ENCODE measurements at regions not wholly inside any gene's neighbourhood (a gene's known extent, or its start where the extent isn't known, plus 50 kb on each side); places are given as distances from the start of the nearest gene placed in this dataset.

- Mint-ChIP-seq H3K27me3 (peaks cover 24% of the 10 kb centered on the region), H3K9me3 (no peaks in the 10 kb centered on the region), H3K36me3 (ENCODE audit: low read depth) (no peaks in the 10 kb centered on the region), H3K27ac (no peak overlapping the region), H3K4me3 (no peak overlapping the region), H3K4me1 (peaks cover 6% of the 10 kb centered on the region)
- no peak for DNase-seq
- no peak for ATAC-seq
Measured at GRCh38 chr2:16010951-16011620, 70.7 kb downstream of the MYCN start.

- Mint-ChIP-seq H3K9me3 (no peaks in the 10 kb centered on the region), H3K27me3 (peaks cover 24% of the 10 kb centered on the region), H3K36me3 (ENCODE audit: low read depth) (no peaks in the 10 kb centered on the region), H3K27ac (no peak overlapping the region), H3K4me1 (peaks cover 6% of the 10 kb centered on the region), H3K4me3 (no peak overlapping the region)
- DNase-seq: no peak
- no peak for ATAC-seq
Measured at GRCh38 chr2:16010011-16010410, 69.7 kb downstream of the MYCN start.

GRCh38 chr2:16009560-16009959 lies 69.2 kb downstream of the MYCN start:
- H3K4me3 Mint-ChIP-seq: no peak overlapping the region
- ATAC-seq (no peak), DNase-seq (no peak)
- no peaks in the 10 kb centered on the region for H3K9me3 Mint-ChIP-seq
- H3K27me3 Mint-ChIP-seq: peaks cover 21% of the 10 kb centered on the region
- H3K36me3 Mint-ChIP-seq (ENCODE audit: low read depth): no peaks in the 10 kb centered on the region
- peaks cover 6% of the 10 kb centered on the region for H3K4me1 Mint-ChIP-seq
- H3K27ac Mint-ChIP-seq: no peak overlapping the region

GRCh38 chr2:16008856-16009255 lies 68.5 kb downstream of the MYCN start:
- Mint-ChIP-seq H3K36me3 (ENCODE audit: low read depth) (no peaks in the 10 kb centered on the region), H3K9me3 (no peaks in the 10 kb centered on the region), H3K27ac (no peak overlapping the region), H3K4me1 (peaks cover 6% of the 10 kb centered on the region), H3K27me3 (peaks cover 15% of the 10 kb centered on the region), H3K4me3 (no peak overlapping the region)
- no peak for DNase-seq
- no peak for ATAC-seq

GRCh38 chr2:16008331-16008850 lies 68.0 kb downstream of the MYCN start:
- ATAC-seq (no peak), DNase-seq (no peak)
- Mint-ChIP-seq H3K27me3 (peaks cover 15% of the 10 kb centered on the region), H3K4me1 (peaks cover 4% of the 10 kb centered on the region), H3K27ac (no peak overlapping the region), H3K4me3 (no peak overlapping the region), H3K9me3 (no peaks in the 10 kb centered on the region), H3K36me3 (ENCODE audit: low read depth) (no peaks in the 10 kb centered on the region)

- no peak overlapping the region for H3K4me3 Mint-ChIP-seq
- peaks cover 9% of the 10 kb centered on the region for H3K27me3 Mint-ChIP-seq
- ATAC-seq (no peak), DNase-seq (no peak)
- peaks cover 3% of the 10 kb centered on the region for H3K4me1 Mint-ChIP-seq
- H3K27ac Mint-ChIP-seq: no peak overlapping the region
- H3K36me3 Mint-ChIP-seq (ENCODE audit: low read depth): no peaks in the 10 kb centered on the region
- no peaks in the 10 kb centered on the region for H3K9me3 Mint-ChIP-seq
Measured at GRCh38 chr2:16007167-16007934, 67.0 kb downstream of the MYCN start.

- no peaks in the 10 kb centered on the region for H3K9me3 Mint-ChIP-seq
- H3K36me3 Mint-ChIP-seq (ENCODE audit: low read depth): no peaks in the 10 kb centered on the region
- peaks cover 8% of the 10 kb centered on the region for H3K27me3 Mint-ChIP-seq
- no peak for DNase-seq
- ATAC-seq: no peak
- no peak overlapping the region for H3K27ac Mint-ChIP-seq
- H3K4me1 Mint-ChIP-seq: peaks cover 3% of the 10 kb centered on the region
- H3K4me3 Mint-ChIP-seq: no peak overlapping the region
Measured at GRCh38 chr2:16006537-16007166, 66.3 kb downstream of the MYCN start.

GRCh38 chr2:16005816-16006536 lies 65.6 kb downstream of the MYCN start:
- peaks cover 8% of the 10 kb centered on the region for H3K27me3 Mint-ChIP-seq
- no peak overlapping the region for H3K4me3 Mint-ChIP-seq
- peaks cover 3% of the 10 kb centered on the region for H3K4me1 Mint-ChIP-seq
- peak; percentile 54 for ATAC-seq
- H3K9me3 Mint-ChIP-seq: no peaks in the 10 kb centered on the region
- H3K36me3 Mint-ChIP-seq (ENCODE audit: low read depth): no peaks in the 10 kb centered on the region
- no peak for DNase-seq
- H3K27ac Mint-ChIP-seq: no peak overlapping the region

- Mint-ChIP-seq H3K9me3 (no peaks in the 10 kb centered on the region), H3K4me1 (peaks cover 3% of the 10 kb centered on the region), H3K36me3 (ENCODE audit: low read depth) (no peaks in the 10 kb centered on the region), H3K27ac (no peak overlapping the region), H3K4me3 (no peak overlapping the region), H3K27me3 (peaks cover 8% of the 10 kb centered on the region)
- ATAC-seq (no peak), DNase-seq (no peak)
Measured at GRCh38 chr2:16005389-16005788, 65.0 kb downstream of the MYCN start.

GRCh38 chr2:16003809-16004208 lies 63.5 kb downstream of the MYCN start:
- no peak overlapping the region for H3K27ac Mint-ChIP-seq
- no peaks in the 10 kb centered on the region for H3K36me3 Mint-ChIP-seq (ENCODE audit: low read depth)
- no peak overlapping the region for H3K4me3 Mint-ChIP-seq
- H3K9me3 Mint-ChIP-seq: no peaks in the 10 kb centered on the region
- peaks cover 3% of the 10 kb centered on the region for H3K4me1 Mint-ChIP-seq
- ATAC-seq (no peak), DNase-seq (no peak)
- H3K27me3 Mint-ChIP-seq: peaks cover 8% of the 10 kb centered on the region

- Mint-ChIP-seq H3K9me3 (no peaks in the 10 kb centered on the region), H3K36me3 (ENCODE audit: low read depth) (no peaks in the 10 kb centered on the region), H3K27me3 (peaks cover 8% of the 10 kb centered on the region), H3K4me3 (no peak overlapping the region), H3K4me1 (peaks cover 3% of the 10 kb centered on the region), H3K27ac (no peak overlapping the region)
- DNase-seq (no peak), ATAC-seq (no peak)
Measured at GRCh38 chr2:16003152-16003551, 62.8 kb downstream of the MYCN start.

GRCh38 chr2:16002575-16002974 lies 62.2 kb downstream of the MYCN start:
- H3K4me1 Mint-ChIP-seq: peaks cover 3% of the 10 kb centered on the region
- peaks cover 8% of the 10 kb centered on the region for H3K27me3 Mint-ChIP-seq
- no peaks in the 10 kb centered on the region for H3K9me3 Mint-ChIP-seq

GRCh38 chr2:16002144-16002543 lies 61.8 kb downstream of the MYCN start:
- peaks cover 3% of the 10 kb centered on the region for H3K4me1 Mint-ChIP-seq
- H3K27me3 Mint-ChIP-seq: peaks cover 8% of the 10 kb centered on the region
- H3K4me3 Mint-ChIP-seq: no peak overlapping the region
- H3K27ac Mint-ChIP-seq: no peak overlapping the region
- no peak for ATAC-seq
- DNase-seq: no peak
- no peaks in the 10 kb centered on the region for H3K36me3 Mint-ChIP-seq (ENCODE audit: low read depth)
- H3K9me3 Mint-ChIP-seq: no peaks in the 10 kb centered on the region

More at GRCh38 chr2:16002575-16002974, 62.2 kb downstream of the MYCN start:
- ATAC-seq (no peak), DNase-seq (no peak)
- Mint-ChIP-seq H3K4me3 (no peak overlapping the region), H3K27ac (no peak overlapping the region), H3K36me3 (ENCODE audit: low read depth) (no peaks in the 10 kb centered on the region)

GRCh38 chr2:16000642-16001041 lies 60.3 kb downstream of the MYCN start:
- no peaks in the 10 kb centered on the region for H3K36me3 Mint-ChIP-seq (ENCODE audit: low read depth)
- DNase-seq (no peak), ATAC-seq (no peak)
- H3K4me3 Mint-ChIP-seq: no peak overlapping the region
- H3K27ac Mint-ChIP-seq: no peak overlapping the region
- H3K4me1 Mint-ChIP-seq: no peaks in the 10 kb centered on the region
- peaks cover 8% of the 10 kb centered on the region for H3K27me3 Mint-ChIP-seq
- no peaks in the 10 kb centered on the region for H3K9me3 Mint-ChIP-seq

All from activated naive CD8-positive, alpha-beta T cell treated with anti-CD3 and anti-CD28 coated beads, Interleukin-2, amount 50 U/mL, for 24 hours (primary cell).